ENCODE measurements at regions not wholly inside any gene's neighbourhood (a gene's known extent, or its start where the extent isn't known, plus 50 kb on each side); places are given as distances from the start of the nearest gene placed in this dataset.

DNA sequence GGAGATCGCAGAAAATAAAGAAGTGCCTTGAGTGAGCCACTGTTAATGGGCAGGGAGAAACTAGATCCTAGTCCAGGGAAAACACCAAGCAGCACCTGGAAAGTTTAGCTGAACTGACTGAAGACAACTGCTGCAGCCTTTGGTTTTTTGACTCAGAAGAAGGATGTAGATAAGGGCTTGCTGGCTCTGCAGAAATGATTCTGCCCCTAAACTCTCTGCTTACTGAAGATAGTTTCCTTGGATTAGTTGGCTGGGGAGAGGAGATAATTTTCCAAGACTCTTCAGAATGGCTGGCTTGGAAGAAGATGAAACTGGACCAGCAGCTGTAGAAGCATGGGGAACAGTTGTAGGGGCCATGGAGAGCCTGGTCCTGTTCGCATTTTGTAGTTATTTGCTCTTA is 471.8 kb downstream of the KDM4C start:
- TF ChIP-seq CTCF (conservative IDR thresholded peaks at IDR 0.05 in 1 of 2, IDR thresholded peaks at IDR 0.05 in 1 of 2; ENCODE audit: low read depth in 1 of 2, low read length in 2 of 2) (no peak), EZH2 (IDR thresholded peaks at IDR 0.05; ENCODE audit: low read length, missing control alignments) (no peak)

Measured in fibroblast of lung (primary cell).